HCT116 (cell line): ENCODE measurements at regions not wholly inside any gene's neighbourhood (a gene's known extent, or its start where the extent isn't known, plus 50 kb on each side); places are given as distances from the start of the nearest gene placed in this dataset.

Source experiments
- ATAC-seq: fragments of 200-7000 bp; cut with Tn5 transposase; 2 replicates; pipeline ENCODE4 v1.9.1; 2020; ENCODE audit warnings: mild to moderate bottlenecking, moderate library complexity
- BruUV-seq: library from RNA; stranded (reverse); fragments of 400-500 nt; replicated peaks from 2 replicates; lab custom pipeline; 2021; lab: Mats Ljungman, UMichigan
- CTCF ChIA-PET: fragments of 300-600 bp; sonication (Branson Sonifier 250); formaldehyde crosslinking; loops from one replicate; lab custom pipeline; 2021; ENCODE audit warnings: antibody characterized with exemption; lab: Charles Lee
- POLR2A ChIA-PET: fragments of 300-600, 350-600 bp; sonication (Branson Sonifier 250); formaldehyde crosslinking; loops from one replicate; lab custom pipeline; 2021; ENCODE audit warnings: antibody characterized with exemption; lab: Charles Lee
- RAD21 ChIA-PET, 2 experiments: fragments of 300-600 bp; sonication (Branson Sonifier 250); formaldehyde crosslinking; loops; one replicate each; lab custom pipeline; 2023; ENCODE audit warnings: low total read pairs in 2 of 2; ENCODE audit not compliant: uncharacterized antibody in 2 of 2, unreplicated experiment in 2 of 2, low non-redundant PET in 1 of 2; lab: Charles Lee
- DNase-seq: peaks from one replicate; pipeline ENCODE4 v3.0.0-alpha.2; 2010; ENCODE audit warnings: low read depth, low spot score
- H2AFZ ChIP-seq: fragments of 200-600 bp; shearing (Covaris generic), sonication (generic); 2 replicates; pipeline ENCODE4 v1.6.1; 2017; ENCODE audit warnings: low read depth, mixed run types, mixed read lengths, antibody characterized with exemption, low read length; ENCODE audit not compliant: poor library complexity, severe bottlenecking
- H3K27ac ChIP-seq: 2 replicates; pipeline ENCODE4 v1.5.1; 2012; ENCODE audit warnings: low read depth, low read length
- H3K27me3 ChIP-seq: fragments of 200-600 bp; sonication (generic); 2 replicates; pipeline ENCODE4 v1.6.1; 2016; ENCODE audit warnings: mixed run types, low read length, mixed read lengths; ENCODE audit not compliant: insufficient read depth
- H3K36me3 ChIP-seq, 2 experiments: fragments of 200-500 bp in 1 of 2; fragments of 200-600 bp in 1 of 2; sonication (Bioruptor generic) in 1 of 2; sonication (generic) in 1 of 2; 2 replicates each; pipeline versions ENCODE4 v1.5.1 to v1.6.1; 2014 to 2016; ENCODE audit warnings: low read length in 2 of 2, inconsistent platforms in 1 of 2, mixed read lengths in 1 of 2, mixed run types in 1 of 2; ENCODE audit not compliant: insufficient read depth in 2 of 2, control insufficient read depth in 1 of 2
- H3K4me1 ChIP-seq, 2 experiments: fragments of 200-600 bp in 1 of 2; sonication (generic) in 1 of 2; 2 replicates each; pipeline versions ENCODE4 v1.5.1 to v1.6.1; 2012 to 2017; ENCODE audit warnings: low read length in 2 of 2, inconsistent platforms in 1 of 2, mild to moderate bottlenecking in 1 of 2, mixed read lengths in 1 of 2, mixed run types in 1 of 2, moderate library complexity in 1 of 2; ENCODE audit not compliant: insufficient read depth in 2 of 2, control insufficient read depth in 1 of 2
- H3K4me2 ChIP-seq: fragments of 200-600 bp; sonication (generic); 2 replicates; pipeline ENCODE4 v1.6.1; 2017; ENCODE audit warnings: mixed run types, low read length, mixed read lengths
- H3K4me3 ChIP-seq, 2 experiments: fragments of 200-600 bp in 1 of 2; sonication (generic) in 1 of 2; replicated peaks in 1 of 2; 2 replicates each; pipeline ENCODE4 v1.5.1; 2011 to 2016; ENCODE audit warnings: low read length in 2 of 2, control low read depth in 1 of 2, low read depth in 1 of 2, mild to moderate bottlenecking in 1 of 2, mixed read lengths in 1 of 2, mixed run types in 1 of 2
- H3K79me2 ChIP-seq: fragments of 200-600 bp; sonication (generic); 2 replicates; pipeline ENCODE4 v1.6.1; 2017; ENCODE audit warnings: mild to moderate bottlenecking, mixed run types, low read length, moderate library complexity, mixed read lengths; ENCODE audit not compliant: insufficient read depth
- H3K9ac ChIP-seq: fragments of 200-600 bp; sonication (generic); 2 replicates; pipeline ENCODE4 v1.6.1; 2016; ENCODE audit warnings: low read length, mixed read lengths
- H3K9me2 ChIP-seq: fragments of 200-600 bp; sonication (generic), shearing (Covaris generic); 2 replicates; pipeline ENCODE4 v1.6.1; 2017; ENCODE audit warnings: mixed run types, mild to moderate bottlenecking, moderate library complexity; ENCODE audit not compliant: insufficient read depth
- H3K9me3 ChIP-seq, 2 experiments: fragments of 200-500 bp in 1 of 2; fragments of 200-600 bp in 1 of 2; sonication (Bioruptor generic) in 1 of 2; sonication (generic) in 1 of 2; 2 replicates each; pipeline ENCODE4 v1.6.1; 2014 to 2017; ENCODE audit warnings: low read length in 2 of 2, mixed read lengths in 2 of 2, inconsistent platforms in 1 of 2, low read depth in 1 of 2, mild to moderate bottlenecking in 1 of 2, mixed run types in 1 of 2, moderate library complexity in 1 of 2; ENCODE audit not compliant: control insufficient read depth in 1 of 2, insufficient read depth in 1 of 2
- H4K20me1 ChIP-seq: fragments of 200-600 bp; sonication (generic), shearing (Covaris generic); 2 replicates; pipeline ENCODE4 v1.6.1; 2017; ENCODE audit warnings: mixed run types, mild to moderate bottlenecking, moderate library complexity; ENCODE audit not compliant: insufficient read depth
- CBX3 ChIP-seq: IDR thresholded peaks from 2 replicates; pipeline ENCODE4 v1.6.1; 2012; ENCODE audit warnings: low read depth
- CEBPB ChIP-seq: IDR thresholded peaks from 2 replicates; pipeline ENCODE4 v1.6.1; 2012; ENCODE audit warnings: low read depth
- EGR1 ChIP-seq: IDR thresholded peaks from 2 replicates; pipeline ENCODE4 v1.6.1; 2012; ENCODE audit warnings: low read depth
- ELF1 ChIP-seq: IDR thresholded peaks from 2 replicates; pipeline ENCODE4 v1.6.1; 2012; ENCODE audit warnings: low read depth, borderline replicate concordance
- EZH2phosphoT487 ChIP-seq: fragments of 200-600 bp; IDR thresholded peaks from 2 replicates; pipeline ENCODE4 v1.6.1; 2018; ENCODE audit warnings: antibody characterized with exemption, borderline replicate concordance
- FOSL1 ChIP-seq: IDR thresholded peaks from 2 replicates; pipeline ENCODE4 v1.6.1; 2012; ENCODE audit warnings: low read depth
- POLR2A ChIP-seq: IDR thresholded peaks from 2 replicates; pipeline ENCODE4 v1.7.0; 2011; ENCODE audit warnings: borderline replicate concordance; ENCODE audit not compliant: insufficient read depth, insufficient read length; ENCODE audit errors: extremely low read depth
- POLR2AphosphoS5 ChIP-seq: IDR thresholded peaks from 2 replicates; pipeline ENCODE4 v1.6.1; 2011; ENCODE audit warnings: mild to moderate bottlenecking, low read depth, low read length, moderate library complexity
- RAD21 ChIP-seq: IDR thresholded peaks from 2 replicates; pipeline ENCODE4 v1.6.1; 2012; ENCODE audit warnings: low read depth, mild to moderate bottlenecking
- SIN3A ChIP-seq: IDR thresholded peaks from 2 replicates; pipeline ENCODE4 v1.6.1; 2012; ENCODE audit warnings: low read depth
- SP1 ChIP-seq: IDR thresholded peaks from 2 replicates; pipeline ENCODE4 v1.6.1; 2012; ENCODE audit warnings: low read depth
- SRF ChIP-seq: IDR thresholded peaks from 2 replicates; pipeline ENCODE4 v1.6.1; 2012; ENCODE audit warnings: low read depth
- TCF7L2 ChIP-seq: IDR thresholded peaks from 2 replicates; pipeline ENCODE4 v1.7.0; 2011; ENCODE audit warnings: borderline replicate concordance, inconsistent platforms; ENCODE audit not compliant: insufficient read depth, insufficient read length; ENCODE audit errors: extremely low read depth
- intact Hi-C: fragments of 100-400 bp; cut with micrococcal nuclease; formaldehyde crosslinking; loops from 2 replicates; pipeline ENCODE4 v1.10.0; 2022
- TF ChIP-seq, protein P1 (sequence below), 3 experiments: fragments of 200-600 bp in 1 of 3; sonication (generic) in 1 of 3; IDR thresholded peaks in 2 of 3; conservative IDR thresholded peaks in 1 of 3; 2 replicates each; pipeline ENCODE4 v1.5.1; 2012 to 2017; ENCODE audit warnings: low read depth in 2 of 3, low read length in 2 of 3, antibody characterized with exemption in 1 of 3, borderline replicate concordance in 1 of 3, control low read depth in 1 of 3, mild to moderate bottlenecking in 1 of 3, mixed read lengths in 1 of 3, mixed run types in 1 of 3, moderate library complexity in 1 of 3; ENCODE audit not compliant: insufficient read depth in 1 of 3
- TF ChIP-seq, protein P2 (sequence below): IDR thresholded peaks from 2 replicates; pipeline ENCODE4 v1.6.1; 2012
- TF ChIP-seq, protein P3 (sequence below): IDR thresholded peaks from 2 replicates; pipeline ENCODE4 v1.6.1; 2011; ENCODE audit warnings: mild to moderate bottlenecking, low read length, moderate library complexity; ENCODE audit not compliant: insufficient replicate concordance; ENCODE audit errors: extremely low read depth
- TF ChIP-seq, protein P4 (sequence below): IDR thresholded peaks from 2 replicates; pipeline ENCODE4 v1.6.1; 2012

DNA sequence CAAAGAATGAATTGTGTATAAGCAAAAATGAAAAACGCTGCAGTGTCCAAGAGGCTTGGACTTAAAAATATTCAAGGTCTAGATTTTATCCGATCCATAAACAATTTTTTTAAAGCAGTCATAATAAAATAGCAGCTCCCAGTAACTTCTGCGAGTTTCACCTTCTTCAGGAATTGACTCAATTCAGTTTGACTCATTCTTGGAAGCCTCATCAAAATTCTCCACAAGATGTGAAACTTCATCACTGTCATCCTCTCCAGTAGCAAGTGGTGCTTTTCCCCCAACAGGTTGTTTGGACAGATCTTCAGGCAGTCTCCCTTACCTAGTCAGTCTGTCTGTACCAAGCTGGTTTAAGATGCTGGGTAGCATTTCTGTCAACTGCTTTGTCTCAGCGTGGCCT, 93.5 kb upstream of the FOXG1 start:
- no TSS peak for BruUV-seq
- Histone ChIP-seq H3K9ac (no peak overlapping the region), H3K9me3 (peaks cover 11 to 33% of the 10 kb centered on the region in 2 experiments; a peak in 2 of 4 replicates), H3K4me3 (no peak overlapping the region), H3K9me2 (no peaks in the 10 kb centered on the region), H3K4me1 (no peaks in the 10 kb centered on the region), H4K20me1 (no peaks in the 10 kb centered on the region), H3K79me2 (no peaks in the 10 kb centered on the region), H3K4me2 (no peak overlapping the region), H3K36me3 (no peaks in the 10 kb centered on the region), H3K27ac (no peak overlapping the region), H3K27me3 (no peaks in the 10 kb centered on the region), H2AFZ (no peak overlapping the region)
- TF ChIP-seq POLR2AphosphoS5 (no peak), EZH2phosphoT487 (no peak), SIN3A (no peak), CEBPB (no peak), ELF1 (no peak), CBX3 (no peak), TCF7L2 (no peak), POLR2A (no peak), SP1 (no peak), SRF (no peak), RAD21 (no peak), FOSL1 (no peak), EGR1 (no peak)
- TF ChIP-seq, protein P1, sequence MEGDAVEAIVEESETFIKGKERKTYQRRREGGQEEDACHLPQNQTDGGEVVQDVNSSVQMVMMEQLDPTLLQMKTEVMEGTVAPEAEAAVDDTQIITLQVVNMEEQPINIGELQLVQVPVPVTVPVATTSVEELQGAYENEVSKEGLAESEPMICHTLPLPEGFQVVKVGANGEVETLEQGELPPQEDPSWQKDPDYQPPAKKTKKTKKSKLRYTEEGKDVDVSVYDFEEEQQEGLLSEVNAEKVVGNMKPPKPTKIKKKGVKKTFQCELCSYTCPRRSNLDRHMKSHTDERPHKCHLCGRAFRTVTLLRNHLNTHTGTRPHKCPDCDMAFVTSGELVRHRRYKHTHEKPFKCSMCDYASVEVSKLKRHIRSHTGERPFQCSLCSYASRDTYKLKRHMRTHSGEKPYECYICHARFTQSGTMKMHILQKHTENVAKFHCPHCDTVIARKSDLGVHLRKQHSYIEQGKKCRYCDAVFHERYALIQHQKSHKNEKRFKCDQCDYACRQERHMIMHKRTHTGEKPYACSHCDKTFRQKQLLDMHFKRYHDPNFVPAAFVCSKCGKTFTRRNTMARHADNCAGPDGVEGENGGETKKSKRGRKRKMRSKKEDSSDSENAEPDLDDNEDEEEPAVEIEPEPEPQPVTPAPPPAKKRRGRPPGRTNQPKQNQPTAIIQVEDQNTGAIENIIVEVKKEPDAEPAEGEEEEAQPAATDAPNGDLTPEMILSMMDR (IDR thresholded peaks at IDR 0.05 in 2 of 3, conservative IDR thresholded peaks at IDR 0.05 in 1 of 3; ENCODE audit: borderline replicate concordance in 1 of 3, insufficient read depth in 1 of 3, low read depth in 2 of 3, low read length in 2 of 3) = no peak
- TF ChIP-seq, protein P2, sequence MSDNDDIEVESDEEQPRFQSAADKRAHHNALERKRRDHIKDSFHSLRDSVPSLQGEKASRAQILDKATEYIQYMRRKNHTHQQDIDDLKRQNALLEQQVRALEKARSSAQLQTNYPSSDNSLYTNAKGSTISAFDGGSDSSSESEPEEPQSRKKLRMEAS = no peak
- TF ChIP-seq, protein P3, sequence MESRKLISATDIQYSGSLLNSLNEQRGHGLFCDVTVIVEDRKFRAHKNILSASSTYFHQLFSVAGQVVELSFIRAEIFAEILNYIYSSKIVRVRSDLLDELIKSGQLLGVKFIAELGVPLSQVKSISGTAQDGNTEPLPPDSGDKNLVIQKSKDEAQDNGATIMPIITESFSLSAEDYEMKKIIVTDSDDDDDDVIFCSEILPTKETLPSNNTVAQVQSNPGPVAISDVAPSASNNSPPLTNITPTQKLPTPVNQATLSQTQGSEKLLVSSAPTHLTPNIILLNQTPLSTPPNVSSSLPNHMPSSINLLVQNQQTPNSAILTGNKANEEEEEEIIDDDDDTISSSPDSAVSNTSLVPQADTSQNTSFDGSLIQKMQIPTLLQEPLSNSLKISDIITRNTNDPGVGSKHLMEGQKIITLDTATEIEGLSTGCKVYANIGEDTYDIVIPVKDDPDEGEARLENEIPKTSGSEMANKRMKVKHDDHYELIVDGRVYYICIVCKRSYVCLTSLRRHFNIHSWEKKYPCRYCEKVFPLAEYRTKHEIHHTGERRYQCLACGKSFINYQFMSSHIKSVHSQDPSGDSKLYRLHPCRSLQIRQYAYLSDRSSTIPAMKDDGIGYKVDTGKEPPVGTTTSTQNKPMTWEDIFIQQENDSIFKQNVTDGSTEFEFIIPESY = no peak
- TF ChIP-seq, protein P4, sequence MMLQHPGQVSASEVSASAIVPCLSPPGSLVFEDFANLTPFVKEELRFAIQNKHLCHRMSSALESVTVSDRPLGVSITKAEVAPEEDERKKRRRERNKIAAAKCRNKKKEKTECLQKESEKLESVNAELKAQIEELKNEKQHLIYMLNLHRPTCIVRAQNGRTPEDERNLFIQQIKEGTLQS = no peak
- no peak for ATAC-seq
- ChIA-PET CTCF (no interaction called here), RAD21 (no interaction called here), POLR2A (no interaction called here)
- intact Hi-C loops = no loop called here
- no peak for DNase-seq
